Stomach (tissue), 4 donors: ENCODE measurements at regions not wholly inside any gene's neighbourhood (a gene's known extent, or its start where the extent isn't known, plus 50 kb on each side); places are given as distances from the start of the nearest gene placed in this dataset.

Source experiments
- CTCF ChIP-seq, 7 experiments: fragments of 450-650 bp in 4 of 7; fragments of 200-600 bp in 3 of 7; sonication (generic) in 3 of 7; IDR thresholded peaks; one replicate each; pipeline ENCODE4 v1.5.1; 2016 to 2019; ENCODE audit warnings: antibody characterized with exemption in 7 of 7, control low read depth in 2 of 7, mild to moderate bottlenecking in 1 of 7
- EP300 ChIP-seq: sonication (generic); formaldehyde crosslinking; IDR thresholded peaks from one replicate; pipeline ENCODE4 v1.6.1; 2017; ENCODE audit warnings: antibody characterized with exemption
- POLR2A ChIP-seq, 4 donors: fragments of 450-650 bp; IDR thresholded peaks; one replicate each; pipeline ENCODE4 v1.6.1; 2016; ENCODE audit warnings: antibody characterized with exemption in 4 of 4, control low read depth in 2 of 4, mild to moderate bottlenecking in 1 of 4, moderate library complexity in 1 of 4

DNA sequence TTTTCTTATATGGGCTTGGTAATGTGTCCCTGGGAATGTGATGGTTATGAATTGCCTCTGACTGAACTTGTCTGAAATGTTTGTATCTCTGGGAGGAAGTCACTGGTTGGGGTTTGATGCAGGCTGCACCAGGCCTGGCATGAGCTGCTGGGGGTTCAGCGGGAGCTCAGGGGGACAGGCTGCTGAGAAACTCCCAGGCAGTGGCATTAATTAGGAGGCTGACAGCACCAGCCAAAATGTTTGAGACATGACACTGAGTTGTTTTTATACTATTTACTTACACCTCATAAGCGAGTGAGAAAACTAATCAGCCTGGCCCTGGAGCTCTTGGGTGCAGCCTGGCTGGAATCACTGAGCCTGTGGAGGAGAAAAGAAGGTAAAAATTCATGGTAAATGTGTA lies 124.1 kb upstream of the SORCS3 start:
- TF ChIP-seq CTCF (IDR thresholded peaks at IDR 0.05) (no peak), EP300 (no peak), POLR2A (IDR thresholded peaks at IDR 0.05) (no peak)
